Glomerular visceral epithelial cell (primary cell): ENCODE measurements at regions not wholly inside any gene's neighbourhood (a gene's known extent, or its start where the extent isn't known, plus 50 kb on each side); places are given as distances from the start of the nearest gene placed in this dataset.
A peak's percentile ranks its signal among the peaks of the same experiment; 100 is the strongest.

Experiments used
- DNase-seq: peaks from one replicate; pipeline ENCODE4 v3.0.0-alpha.2; 2016; ENCODE audit errors: extremely low spot score

DNA sequence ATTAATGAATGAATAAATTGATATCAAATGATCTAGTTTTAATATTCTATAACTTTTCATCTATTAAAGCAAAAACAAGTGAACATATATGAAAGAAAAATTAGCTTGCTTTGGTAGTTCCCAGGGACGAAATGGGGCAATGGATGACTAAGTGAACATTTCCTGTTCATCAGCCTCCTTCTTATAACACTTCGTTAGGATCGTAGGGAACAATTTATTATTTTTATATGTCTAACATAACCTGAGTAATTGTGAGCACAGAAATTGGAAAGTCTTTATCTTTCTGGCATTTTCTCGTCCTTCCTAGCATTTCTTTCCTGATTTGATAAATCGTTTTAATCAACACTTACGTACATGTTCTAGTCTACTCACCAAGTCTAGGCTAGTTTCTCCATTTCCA, 59.1 kb upstream of the PPP1R3C start:
- no peak for DNase-seq

GRCh38 chr10:91690996-91691676, 58.3 kb upstream of the PPP1R3C start:
- no peak for DNase-seq

DNA sequence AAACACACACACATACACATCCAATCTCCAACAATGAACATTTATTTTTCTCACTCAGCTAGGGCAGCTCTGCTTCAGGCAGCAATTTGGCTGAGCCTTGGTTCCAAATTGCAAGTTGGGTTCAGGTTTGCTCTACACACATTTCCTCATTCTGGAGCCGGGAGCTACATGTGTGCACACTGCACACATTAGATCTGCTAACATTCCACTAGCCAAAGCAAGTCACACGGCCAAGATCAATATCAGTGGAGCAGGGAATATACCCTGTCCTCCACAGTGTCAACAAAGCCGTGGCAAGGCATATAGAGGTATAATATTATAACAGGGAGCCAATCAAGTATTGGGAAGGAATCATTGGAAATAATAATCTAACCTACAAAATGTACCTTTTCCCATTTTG, 57.5 kb upstream of the PPP1R3C start:
- no peak for DNase-seq

GRCh38 chr10:91689731-91690168, 56.9 kb upstream of the PPP1R3C start:
- no peak for DNase-seq

GRCh38 chr10:91684841-91685240, 52.0 kb upstream of the PPP1R3C start:
- DNase-seq = no peak

DNA sequence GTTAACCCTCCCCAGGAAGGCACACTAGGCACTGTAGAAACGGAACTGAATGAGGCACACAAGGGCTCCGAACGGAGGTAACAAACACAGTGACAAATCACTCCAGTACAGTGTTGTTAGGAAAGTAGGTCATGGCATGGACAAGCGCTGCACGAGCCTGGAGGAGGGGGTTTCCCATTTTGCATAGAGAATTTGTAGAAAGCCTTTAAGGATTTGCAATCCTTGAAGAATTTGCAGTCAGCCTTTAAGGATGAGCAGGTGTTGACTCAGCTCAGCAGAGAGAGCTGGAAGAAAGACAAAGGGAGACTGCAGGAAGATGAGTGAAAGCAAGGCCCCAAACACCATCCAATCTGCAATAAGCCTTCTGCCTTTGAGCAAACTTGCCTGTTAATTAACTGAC, 51.1 kb upstream of the PPP1R3C start:
- DNase-seq = peak; percentile 82

DNA sequence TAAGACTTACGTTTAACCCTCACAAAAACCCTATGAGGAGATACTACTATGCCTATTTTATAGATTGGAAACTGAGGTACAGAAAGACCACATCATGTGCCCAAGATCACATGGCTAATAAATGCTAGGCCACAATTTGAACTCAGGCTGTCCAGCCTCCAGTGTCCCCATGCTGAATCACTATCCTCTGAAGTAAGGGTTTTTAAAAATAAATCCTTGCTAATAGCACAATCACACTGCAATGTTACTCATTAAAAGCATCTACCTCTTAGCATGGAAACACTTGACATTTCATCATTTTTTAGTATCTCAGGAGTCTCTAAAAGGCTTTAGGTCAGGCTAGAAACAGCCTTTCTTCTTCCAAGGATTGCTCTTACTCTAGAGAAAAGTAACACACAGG, 50.0 kb upstream of the PPP1R3C start:
- DNase-seq = no peak
